WTC11 (cell line): ENCODE measurements at regions not wholly inside any gene's neighbourhood (a gene's known extent, or its start where the extent isn't known, plus 50 kb on each side); places are given as distances from the start of the nearest gene placed in this dataset.

Experiments
- CBFB ChIP-seq: sonication (generic); formaldehyde crosslinking; IDR thresholded peaks from 2 replicates; pipeline ENCODE4 v1.8.1; 2022; ENCODE audit warnings: mild to moderate bottlenecking, low read depth, missing genetic modification reagents
- EMX1 ChIP-seq: fragments of 250-450 bp; sonication (Bioruptor Pico); IDR thresholded peaks from 2 replicates; pipeline ENCODE4 v1.8.0; 2021; ENCODE audit warnings: mild to moderate bottlenecking
- TP53 ChIP-seq: sonication (generic); formaldehyde crosslinking; IDR thresholded peaks from 2 replicates; pipeline ENCODE4 v1.8.1; 2023; ENCODE audit warnings: mild to moderate bottlenecking, missing genetic modification reagents
- ZNF138 ChIP-seq: sonication (generic); formaldehyde crosslinking; conservative IDR thresholded peaks from 2 replicates; pipeline ENCODE4 v1.8.1; 2022; ENCODE audit warnings: mild to moderate bottlenecking, moderate library complexity, missing genetic modification reagents
- ZNF219 ChIP-seq: sonication (generic); formaldehyde crosslinking; IDR thresholded peaks from 2 replicates; pipeline ENCODE4 v1.8.0; 2023; ENCODE audit warnings: missing genetic modification reagents, mild to moderate bottlenecking, borderline replicate concordance
- TF ChIP-seq, protein P1 (sequence below): sonication (generic); formaldehyde crosslinking; IDR thresholded peaks from 2 replicates; pipeline ENCODE4 v1.8.1; 2022; ENCODE audit warnings: missing genetic modification reagents, borderline replicate concordance
- TF ChIP-seq, protein P2 (sequence below): fragments of 200-600 bp; IDR thresholded peaks from 2 replicates; pipeline ENCODE4 v1.8.0; 2022; ENCODE audit warnings: antibody characterized with exemption
- TF ChIP-seq, protein P3 (sequence below): sonication (generic); formaldehyde crosslinking; IDR thresholded peaks from 2 replicates; pipeline ENCODE4 v1.8.1; 2023; ENCODE audit warnings: mild to moderate bottlenecking, missing genetic modification reagents, moderate library complexity
- TF ChIP-seq, protein P4 (sequence below): sonication (generic); formaldehyde crosslinking; IDR thresholded peaks from 2 replicates; pipeline ENCODE4 v1.8.1; 2022; ENCODE audit warnings: mild to moderate bottlenecking, moderate library complexity, missing genetic modification reagents
- TF ChIP-seq, protein P5 (sequence below): sonication (generic); formaldehyde crosslinking; IDR thresholded peaks from 2 replicates; pipeline ENCODE4 v1.8.0; 2022; ENCODE audit warnings: mild to moderate bottlenecking, missing genetic modification reagents

DNA sequence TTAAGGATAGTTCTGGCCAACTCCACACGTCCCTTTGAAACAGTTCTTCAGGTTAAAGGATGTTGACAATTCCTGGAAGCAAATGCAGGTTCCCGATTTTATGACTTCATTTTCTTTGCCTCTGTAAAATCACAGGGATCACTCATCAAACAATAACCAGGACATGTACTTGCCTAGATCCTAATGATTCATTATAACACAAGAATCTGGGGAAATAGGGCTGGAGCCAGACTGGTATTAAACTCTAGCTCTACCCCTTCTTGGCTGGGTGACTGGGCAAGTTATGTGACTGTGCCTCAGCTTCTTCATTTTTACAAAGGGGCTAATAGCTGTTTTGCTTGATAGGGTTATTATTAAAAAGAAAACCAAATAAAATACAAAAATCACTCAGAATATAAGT lies 56.0 kb upstream of the KCND2 start:
- TF ChIP-seq, protein P1, sequence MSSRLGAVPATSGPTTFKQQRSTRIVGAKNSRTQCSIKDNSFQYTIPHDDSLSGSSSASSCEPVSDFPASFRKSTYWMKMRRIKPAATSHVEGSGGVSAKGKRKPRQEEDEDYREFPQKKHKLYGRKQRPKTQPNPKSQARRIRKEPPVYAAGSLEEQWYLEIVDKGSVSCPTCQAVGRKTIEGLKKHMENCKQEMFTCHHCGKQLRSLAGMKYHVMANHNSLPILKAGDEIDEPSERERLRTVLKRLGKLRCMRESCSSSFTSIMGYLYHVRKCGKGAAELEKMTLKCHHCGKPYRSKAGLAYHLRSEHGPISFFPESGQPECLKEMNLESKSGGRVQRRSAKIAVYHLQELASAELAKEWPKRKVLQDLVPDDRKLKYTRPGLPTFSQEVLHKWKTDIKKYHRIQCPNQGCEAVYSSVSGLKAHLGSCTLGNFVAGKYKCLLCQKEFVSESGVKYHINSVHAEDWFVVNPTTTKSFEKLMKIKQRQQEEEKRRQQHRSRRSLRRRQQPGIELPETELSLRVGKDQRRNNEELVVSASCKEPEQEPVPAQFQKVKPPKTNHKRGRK (CRISPR knock-in tag) = no peak
- TF ChIP-seq, protein P2, sequence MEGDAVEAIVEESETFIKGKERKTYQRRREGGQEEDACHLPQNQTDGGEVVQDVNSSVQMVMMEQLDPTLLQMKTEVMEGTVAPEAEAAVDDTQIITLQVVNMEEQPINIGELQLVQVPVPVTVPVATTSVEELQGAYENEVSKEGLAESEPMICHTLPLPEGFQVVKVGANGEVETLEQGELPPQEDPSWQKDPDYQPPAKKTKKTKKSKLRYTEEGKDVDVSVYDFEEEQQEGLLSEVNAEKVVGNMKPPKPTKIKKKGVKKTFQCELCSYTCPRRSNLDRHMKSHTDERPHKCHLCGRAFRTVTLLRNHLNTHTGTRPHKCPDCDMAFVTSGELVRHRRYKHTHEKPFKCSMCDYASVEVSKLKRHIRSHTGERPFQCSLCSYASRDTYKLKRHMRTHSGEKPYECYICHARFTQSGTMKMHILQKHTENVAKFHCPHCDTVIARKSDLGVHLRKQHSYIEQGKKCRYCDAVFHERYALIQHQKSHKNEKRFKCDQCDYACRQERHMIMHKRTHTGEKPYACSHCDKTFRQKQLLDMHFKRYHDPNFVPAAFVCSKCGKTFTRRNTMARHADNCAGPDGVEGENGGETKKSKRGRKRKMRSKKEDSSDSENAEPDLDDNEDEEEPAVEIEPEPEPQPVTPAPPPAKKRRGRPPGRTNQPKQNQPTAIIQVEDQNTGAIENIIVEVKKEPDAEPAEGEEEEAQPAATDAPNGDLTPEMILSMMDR = no peak
- no peak for TF ChIP-seq ZNF219 (CRISPR knock-in tag)
- TF ChIP-seq, protein P3, sequence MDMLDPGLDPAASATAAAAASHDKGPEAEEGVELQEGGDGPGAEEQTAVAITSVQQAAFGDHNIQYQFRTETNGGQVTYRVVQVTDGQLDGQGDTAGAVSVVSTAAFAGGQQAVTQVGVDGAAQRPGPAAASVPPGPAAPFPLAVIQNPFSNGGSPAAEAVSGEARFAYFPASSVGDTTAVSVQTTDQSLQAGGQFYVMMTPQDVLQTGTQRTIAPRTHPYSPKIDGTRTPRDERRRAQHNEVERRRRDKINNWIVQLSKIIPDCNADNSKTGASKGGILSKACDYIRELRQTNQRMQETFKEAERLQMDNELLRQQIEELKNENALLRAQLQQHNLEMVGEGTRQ (CRISPR knock-in tag) = no peak
- TF ChIP-seq EMX1 (CRISPR knock-in tag) = no peak
- TF ChIP-seq, protein P4, sequence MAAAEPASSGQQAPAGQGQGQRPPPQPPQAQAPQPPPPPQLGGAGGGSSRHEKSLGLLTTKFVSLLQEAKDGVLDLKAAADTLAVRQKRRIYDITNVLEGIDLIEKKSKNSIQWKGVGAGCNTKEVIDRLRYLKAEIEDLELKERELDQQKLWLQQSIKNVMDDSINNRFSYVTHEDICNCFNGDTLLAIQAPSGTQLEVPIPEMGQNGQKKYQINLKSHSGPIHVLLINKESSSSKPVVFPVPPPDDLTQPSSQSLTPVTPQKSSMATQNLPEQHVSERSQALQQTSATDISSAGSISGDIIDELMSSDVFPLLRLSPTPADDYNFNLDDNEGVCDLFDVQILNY (CRISPR knock-in tag) = no peak
- TF ChIP-seq TP53 = no peak
- TF ChIP-seq CBFB (CRISPR knock-in tag) = no peak
- TF ChIP-seq ZNF138 (CRISPR knock-in tag) = no peak
- TF ChIP-seq, protein P5, sequence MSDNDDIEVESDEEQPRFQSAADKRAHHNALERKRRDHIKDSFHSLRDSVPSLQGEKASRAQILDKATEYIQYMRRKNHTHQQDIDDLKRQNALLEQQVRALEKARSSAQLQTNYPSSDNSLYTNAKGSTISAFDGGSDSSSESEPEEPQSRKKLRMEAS (CRISPR knock-in tag) = no peak
